ENCODE measurements at regions not wholly inside any gene's neighbourhood (a gene's known extent, or its start where the extent isn't known, plus 50 kb on each side); places are given as distances from the start of the nearest gene placed in this dataset.

DNA sequence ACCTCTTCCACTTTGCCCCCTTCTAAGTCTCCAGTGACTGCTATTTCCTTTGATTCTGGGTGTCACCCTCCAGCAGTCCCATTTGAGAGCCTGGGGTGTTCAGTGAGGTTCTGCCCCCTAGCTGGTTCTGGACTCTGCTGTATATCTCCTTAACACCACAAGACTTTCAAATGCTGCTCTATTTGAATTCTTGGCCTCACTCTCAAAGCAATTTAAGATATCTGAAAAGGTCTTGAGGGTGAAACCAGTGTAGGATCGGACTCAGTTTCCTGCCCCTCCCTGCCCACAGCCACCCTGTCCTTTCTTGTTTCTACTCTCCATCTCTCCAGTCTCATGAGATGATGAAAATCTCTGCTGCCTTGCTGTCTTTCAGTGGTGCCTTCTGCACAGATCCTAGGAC, 280.9 kb downstream of the TENT4A start:
- Histone ChIP-seq H3K56ac (replicated peaks; ENCODE audit: insufficient read length, low read depth, low read length) (no peak overlapping the region), H2AK5ac (ENCODE audit: low read depth, low read length) (no peak overlapping the region), H4K91ac (replicated peaks; ENCODE audit: insufficient read length, low read length) (no peak overlapping the region), H4K8ac (ENCODE audit: extremely low read depth, insufficient read depth, low read length) (no peak overlapping the region), H2BK5ac (ENCODE audit: low read depth, low read length) (no peak overlapping the region), H3K79me1 (ENCODE audit: low read depth, low read length) (no peaks in the 10 kb centered on the region), H3K9ac (replicated peaks in 1 of 4; ENCODE audit: extremely low read depth in 1 of 4, low read depth in 3 of 4, low read length in 3 of 4) (no peak overlapping the region), H3K18ac (ENCODE audit: extremely low read depth, low read length) (no peak overlapping the region), H2BK120ac (replicated peaks; ENCODE audit: low read depth, low read length) (no peak overlapping the region), H3K9me3 (ENCODE audit: insufficient read depth in 2 of 2, low read depth in 1 of 2, low read length in 1 of 2) (peaks cover 0 to 9% of the 10 kb centered on the region in 2 experiments; a peak in 1 of 4 replicates), H4K20me1 (replicated peaks in 1 of 2; ENCODE audit: control insufficient read depth in 1 of 2, insufficient read depth in 2 of 2, low read length in 2 of 2) (no peaks in the 10 kb centered on the region), H3K27ac (ENCODE audit: low read depth, low read length) (no peak overlapping the region), H3K27me3 (replicated peaks in 1 of 4; ENCODE audit: control insufficient read depth in 3 of 4, extremely low read depth in 1 of 4, insufficient read depth in 3 of 4, low read length in 3 of 4) (no peaks in the 10 kb centered on the region), H4K5ac (ENCODE audit: insufficient read length, low read depth, low read length) (no peak overlapping the region), H2BK12ac (ENCODE audit: low read depth, low read length) (no peak overlapping the region), H3K14ac (ENCODE audit: insufficient read length) (no peak overlapping the region), H3K79me2 (ENCODE audit: control insufficient read depth in 1 of 2, insufficient read depth in 2 of 2, low read length in 2 of 2) (no peaks in the 10 kb centered on the region), H2BK15ac (ENCODE audit: low read length) (no peak overlapping the region), H3K23me2 (ENCODE audit: low read depth, low read length) (no peaks in the 10 kb centered on the region), H2AFZ (ENCODE audit: low read length) (0 out of 2 replicates have a peak overlapping the region, but pooled peaks have one; percentile 59), H2BK20ac (ENCODE audit: low read length) (no peak overlapping the region), H3K4me3 (ENCODE audit: extremely low read depth in 1 of 4, insufficient read depth in 2 of 4, low read depth in 3 of 4, low read length in 4 of 4) (no peak overlapping the region), H3K4me1 (replicated peaks in 1 of 4; ENCODE audit: control insufficient read depth in 3 of 4, insufficient read depth in 4 of 4, low read length in 3 of 4) (peaks cover 0 to 2% (median 0%) of the 10 kb centered on the region in 4 experiments; a peak in 1 of 7 replicates), H3K4me2 (ENCODE audit: insufficient read depth in 1 of 2, low read depth in 2 of 2, low read length in 2 of 2) (no peak overlapping the region), H3K36me3 (ENCODE audit: control insufficient read depth in 2 of 4, insufficient read depth in 4 of 4, low read length in 3 of 4) (no peaks in the 10 kb centered on the region), H3K4ac (replicated peaks; ENCODE audit: insufficient read length, low read depth, low read length) (no peak overlapping the region), H3K23ac (ENCODE audit: insufficient read length) (no peak overlapping the region)
- TF ChIP-seq NRF1 (IDR thresholded peaks at IDR 0.05; ENCODE audit: low read depth, low read length) (no peak), EZH2 (IDR thresholded peaks at IDR 0.05; ENCODE audit: low read depth, low read length, severe bottlenecking) (no peak), SP2 (IDR thresholded peaks at IDR 0.05; ENCODE audit: low read length) (no peak), GABPA (IDR thresholded peaks at IDR 0.05; ENCODE audit: borderline replicate concordance, insufficient read depth, low read length) (no peak), EP300 (IDR thresholded peaks at IDR 0.05; ENCODE audit: borderline replicate concordance in 1 of 2, low read depth in 2 of 2, low read length in 2 of 2) (no peak), SRF (IDR thresholded peaks at IDR 0.05; ENCODE audit: low read depth, low read length) (no peak), CHD1 (IDR thresholded peaks at IDR 0.05; ENCODE audit: low read depth, low read length) (no peak), BCL11A (IDR thresholded peaks at IDR 0.05; ENCODE audit: low read depth in 2 of 2, low read length in 2 of 2) (no peak), FOSL1 (IDR thresholded peaks at IDR 0.05; ENCODE audit: insufficient read depth, low read depth, low read length) (no peak), NANOG (IDR thresholded peaks at IDR 0.05; ENCODE audit: insufficient read depth, low read depth, low read length, poor library complexity, severe bottlenecking) (no peak)
- TF ChIP-seq, protein P1, sequence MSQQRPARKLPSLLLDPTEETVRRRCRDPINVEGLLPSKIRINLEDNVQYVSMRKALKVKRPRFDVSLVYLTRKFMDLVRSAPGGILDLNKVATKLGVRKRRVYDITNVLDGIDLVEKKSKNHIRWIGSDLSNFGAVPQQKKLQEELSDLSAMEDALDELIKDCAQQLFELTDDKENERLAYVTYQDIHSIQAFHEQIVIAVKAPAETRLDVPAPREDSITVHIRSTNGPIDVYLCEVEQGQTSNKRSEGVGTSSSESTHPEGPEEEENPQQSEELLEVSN (IDR thresholded peaks at IDR 0.05) = no peak
- 79% methylated on average over 1 of the region's 1 CpG; no CpG with 5 or more reads in 1 of the 2 experiments for WGBS, 2 experiments (ENCODE audit: extremely low coverage in 1 of 2, insufficient coverage in 1 of 2, insufficient read length in 1 of 2, insufficient replicate concordance in 2 of 2, low coverage in 1 of 2, low lambda C conversion rate in 2 of 2, missing lambda C conversion rate in 1 of 2)
- ChIA-PET CTCF (ENCODE audit: partially characterized antibody) (interaction anchor here (1.4 to 1.6 kb wide), 3 partner anchors 10 to 24 kb away, joined by 3 to 4 read pairs (median 3); no protein-coding TSS in a partner anchor), POLR2A (ENCODE audit: partially characterized antibody) (no interaction called here)
- no peak for FAIRE-seq
- no peak for DNase-seq (ENCODE audit: low read depth in 1 of 2, low spot score in 2 of 2)

All from H1 (cell line).